Liver (tissue), 3 donors: ENCODE measurements at regions not wholly inside any gene's neighbourhood (a gene's known extent, or its start where the extent isn't known, plus 50 kb on each side); places are given as distances from the start of the nearest gene placed in this dataset.

ENCODE experiments used
- ATF3 ChIP-seq: IDR thresholded peaks from 2 replicates; pipeline ENCODE4 v1.6.1; 2016; ENCODE audit warnings: antibody characterized with exemption
- CTCF ChIP-seq: fragments of 150-350 bp; IDR thresholded peaks from 2 replicates; pipeline ENCODE4 v1.5.1; 2017; ENCODE audit warnings: improper control_type of control experiment, low read depth, low read length; ENCODE audit not compliant: missing input control
- EGR1 ChIP-seq, 2 donors: IDR thresholded peaks; 2 replicates each; pipeline ENCODE4 v1.6.1; 2016 to 2018; ENCODE audit warnings: antibody characterized with exemption in 2 of 2, low read depth in 2 of 2
- FOXA1 ChIP-seq: IDR thresholded peaks from 2 replicates; pipeline ENCODE4 v1.6.1; 2016; ENCODE audit warnings: antibody characterized with exemption
- GABPA ChIP-seq, 2 donors: IDR thresholded peaks in 1 of 2; conservative IDR thresholded peaks in 1 of 2; 2 replicates each; pipeline ENCODE4 v1.6.1; 2016; ENCODE audit warnings: antibody characterized with exemption in 2 of 2, mild to moderate bottlenecking in 1 of 2, moderate library complexity in 1 of 2
- HNF4A ChIP-seq, 2 donors: conservative IDR thresholded peaks; 2 replicates each; pipeline ENCODE4 v1.6.1; 2016; ENCODE audit warnings: antibody characterized with exemption in 2 of 2, mild to moderate bottlenecking in 2 of 2
- JUND ChIP-seq, 2 donors: IDR thresholded peaks; 2 replicates each; pipeline ENCODE4 v1.6.1; 2016; ENCODE audit warnings: antibody characterized with exemption in 2 of 2
- RAD21 ChIP-seq, 2 donors: IDR thresholded peaks; 2 replicates each; pipeline ENCODE4 v1.6.1; 2016; ENCODE audit warnings: antibody characterized with exemption in 2 of 2, mild to moderate bottlenecking in 2 of 2
- REST ChIP-seq: IDR thresholded peaks from 2 replicates; pipeline ENCODE4 v1.6.1; 2016; ENCODE audit warnings: antibody characterized with exemption, mild to moderate bottlenecking
- SP1 ChIP-seq: IDR thresholded peaks from 2 replicates; pipeline ENCODE4 v1.6.1; 2018; ENCODE audit warnings: antibody characterized with exemption, mild to moderate bottlenecking
- TAF1 ChIP-seq: conservative IDR thresholded peaks from 2 replicates; pipeline ENCODE4 v1.6.1; 2016; ENCODE audit warnings: antibody characterized with exemption, mild to moderate bottlenecking
- YY1 ChIP-seq: IDR thresholded peaks from 2 replicates; pipeline ENCODE4 v1.6.1; 2016; ENCODE audit warnings: antibody characterized with exemption, mild to moderate bottlenecking
- ZBTB33 ChIP-seq: IDR thresholded peaks from 2 replicates; pipeline ENCODE4 v1.6.1; 2016; ENCODE audit warnings: antibody characterized with exemption
- TF ChIP-seq, protein P1 (sequence below): IDR thresholded peaks from 2 replicates; pipeline ENCODE4 v1.6.1; 2016; ENCODE audit warnings: antibody characterized with exemption
- donor health status: healthy.
- donor health status: healthy.

GRCh38 chr1:168477792-168478191, 66.0 kb downstream of the XCL2 start:
- no peak for TF ChIP-seq CTCF
- no peak for TF ChIP-seq REST
- TF ChIP-seq ZBTB33, result no peak
- TF ChIP-seq, protein P1, sequence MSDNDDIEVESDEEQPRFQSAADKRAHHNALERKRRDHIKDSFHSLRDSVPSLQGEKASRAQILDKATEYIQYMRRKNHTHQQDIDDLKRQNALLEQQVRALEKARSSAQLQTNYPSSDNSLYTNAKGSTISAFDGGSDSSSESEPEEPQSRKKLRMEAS, result no peak
- TF ChIP-seq SP1, result no peak
- no peak for TF ChIP-seq JUND (IDR thresholded peaks at IDR 0.05)
- no peak for TF ChIP-seq YY1
- no peak for TF ChIP-seq FOXA1
- no peak for TF ChIP-seq RAD21 (IDR thresholded peaks at IDR 0.05)
- no peak for TF ChIP-seq EGR1 (IDR thresholded peaks at IDR 0.05; ENCODE audit: low read depth in 2 of 2)
- TF ChIP-seq TAF1, result no peak
- TF ChIP-seq ATF3, result no peak
- no peak for TF ChIP-seq HNF4A (conservative IDR thresholded peaks at IDR 0.05)
- TF ChIP-seq GABPA (IDR thresholded peaks at IDR 0.05 in 1 of 2, conservative IDR thresholded peaks at IDR 0.05 in 1 of 2), result no peak
